D721Med (cell line): ENCODE measurements at regions not wholly inside any gene's neighbourhood (a gene's known extent, or its start where the extent isn't known, plus 50 kb on each side); places are given as distances from the start of the nearest gene placed in this dataset.

Experiments used
- DNase-seq: peaks from one replicate; pipeline ENCODE4 v3.0.0; 2011; ENCODE audit warnings: low spot score; ENCODE audit not compliant: insufficient read length
- FAIRE-seq: peaks from 2 replicates; lab custom pipeline; 2011; peaks lifted over from hg19 to GRCh38; lab: Jason Lieb, UNC
- TF ChIP-seq, protein P1 (sequence below): IDR thresholded peaks from 2 replicates; pipeline ENCODE4 v1.5.1; 2012; ENCODE audit warnings: mild to moderate bottlenecking, control low read depth; ENCODE audit not compliant: insufficient read depth; ENCODE audit errors: missing control alignments

DNA sequence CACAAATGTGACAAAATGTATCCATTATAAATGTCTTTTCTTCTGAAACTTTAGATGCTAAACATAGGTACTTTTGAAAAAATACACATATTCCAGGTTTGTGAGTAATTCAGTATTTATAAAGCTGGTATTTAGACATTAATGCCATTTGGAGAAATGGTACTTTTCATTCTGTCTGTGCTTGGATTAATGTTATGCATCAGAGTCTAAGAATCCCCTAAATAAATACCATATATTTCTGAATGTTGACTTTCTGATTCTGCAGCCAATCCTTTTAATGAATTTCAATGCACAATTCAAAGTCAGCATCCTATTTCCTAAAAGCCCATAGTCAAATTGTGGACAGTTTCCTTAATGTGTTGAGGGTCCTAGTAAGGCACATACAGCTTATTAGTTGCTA is 145.0 kb downstream of the DKK1 start:
- TF ChIP-seq, protein P1, sequence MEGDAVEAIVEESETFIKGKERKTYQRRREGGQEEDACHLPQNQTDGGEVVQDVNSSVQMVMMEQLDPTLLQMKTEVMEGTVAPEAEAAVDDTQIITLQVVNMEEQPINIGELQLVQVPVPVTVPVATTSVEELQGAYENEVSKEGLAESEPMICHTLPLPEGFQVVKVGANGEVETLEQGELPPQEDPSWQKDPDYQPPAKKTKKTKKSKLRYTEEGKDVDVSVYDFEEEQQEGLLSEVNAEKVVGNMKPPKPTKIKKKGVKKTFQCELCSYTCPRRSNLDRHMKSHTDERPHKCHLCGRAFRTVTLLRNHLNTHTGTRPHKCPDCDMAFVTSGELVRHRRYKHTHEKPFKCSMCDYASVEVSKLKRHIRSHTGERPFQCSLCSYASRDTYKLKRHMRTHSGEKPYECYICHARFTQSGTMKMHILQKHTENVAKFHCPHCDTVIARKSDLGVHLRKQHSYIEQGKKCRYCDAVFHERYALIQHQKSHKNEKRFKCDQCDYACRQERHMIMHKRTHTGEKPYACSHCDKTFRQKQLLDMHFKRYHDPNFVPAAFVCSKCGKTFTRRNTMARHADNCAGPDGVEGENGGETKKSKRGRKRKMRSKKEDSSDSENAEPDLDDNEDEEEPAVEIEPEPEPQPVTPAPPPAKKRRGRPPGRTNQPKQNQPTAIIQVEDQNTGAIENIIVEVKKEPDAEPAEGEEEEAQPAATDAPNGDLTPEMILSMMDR: no peak
- FAIRE-seq (no peak), DNase-seq (no peak)

DNA sequence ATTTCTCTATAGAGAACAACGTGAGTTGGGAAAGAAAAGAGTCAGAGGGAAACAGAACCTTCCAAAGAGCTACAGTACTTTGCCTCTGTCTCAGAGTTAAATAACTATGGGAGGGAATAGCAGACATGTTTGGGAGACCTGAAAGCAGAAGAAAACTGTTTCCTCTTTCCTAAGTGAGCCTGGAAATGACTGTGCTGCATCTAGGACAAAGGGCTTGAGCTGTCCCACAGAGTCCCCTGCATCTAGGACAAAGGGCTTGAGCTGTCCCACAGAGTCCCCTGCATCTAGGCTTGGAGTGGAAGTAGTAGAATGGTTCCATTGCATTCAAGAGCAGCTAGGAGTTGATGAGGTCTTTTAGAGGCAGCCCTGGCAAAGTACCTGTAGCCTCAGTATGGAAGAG is 149.7 kb downstream of the DKK1 start:
- DNase-seq: no peak
- TF ChIP-seq, protein P1: no peak
- FAIRE-seq: no peak

DNA sequence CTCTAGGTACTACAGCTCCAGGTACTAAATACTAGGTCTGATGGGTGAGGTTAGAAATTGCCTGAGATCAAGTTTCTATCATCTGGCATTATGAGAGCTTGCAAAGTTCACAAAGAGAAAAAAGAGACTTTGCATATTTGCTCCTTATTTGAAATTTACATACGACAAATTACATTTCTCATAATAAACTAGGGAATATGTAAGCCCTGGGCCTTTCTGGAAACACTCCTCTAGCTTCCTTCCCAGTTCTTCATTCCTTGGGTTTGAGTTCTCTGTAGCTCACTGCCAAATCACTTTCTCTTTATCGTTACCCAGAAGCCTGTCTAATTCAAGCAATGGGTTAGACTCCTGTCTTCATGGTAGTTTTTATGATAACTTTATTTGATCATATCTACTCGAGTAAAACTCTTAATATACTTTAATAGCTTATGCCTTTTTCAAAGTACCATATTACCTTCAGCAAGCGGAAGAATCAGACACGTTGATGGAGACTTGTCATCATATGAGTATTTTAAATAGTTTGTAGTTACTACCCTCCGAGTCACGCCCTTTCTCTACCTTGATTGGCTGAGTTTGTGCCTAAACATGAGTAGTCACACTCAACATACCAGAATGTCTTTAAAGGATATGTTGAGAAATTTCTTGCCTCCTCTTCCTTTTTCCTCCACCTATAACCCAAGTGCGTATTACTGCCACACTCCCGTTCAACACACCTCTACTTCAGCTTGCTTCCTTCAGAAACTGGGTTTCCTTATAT is 150.5 kb downstream of the DKK1 start:
- DNase-seq: no peak
- FAIRE-seq: no peak
- TF ChIP-seq, protein P1: no peak

DNA sequence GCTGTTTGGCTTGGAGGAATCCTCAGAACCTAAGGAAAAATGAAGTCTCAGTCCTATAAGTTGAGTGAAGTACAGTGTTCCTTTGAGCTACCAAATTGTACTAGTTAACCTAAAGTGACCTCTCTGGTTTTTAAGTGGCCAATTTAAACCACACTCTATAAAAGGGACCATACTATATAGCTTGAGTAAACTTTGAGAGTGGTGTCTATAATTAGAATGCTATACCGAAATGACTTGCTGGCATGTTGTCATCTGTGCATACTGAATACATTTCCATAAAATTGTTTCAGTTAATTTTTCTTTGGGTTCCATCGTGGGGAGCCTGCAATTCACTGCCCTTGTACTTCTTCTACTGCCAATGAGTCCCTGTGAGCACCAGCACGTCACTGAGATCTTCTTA is 151.1 kb downstream of the DKK1 start:
- TF ChIP-seq, protein P1: no peak
- no peak for FAIRE-seq
- DNase-seq: no peak

DNA sequence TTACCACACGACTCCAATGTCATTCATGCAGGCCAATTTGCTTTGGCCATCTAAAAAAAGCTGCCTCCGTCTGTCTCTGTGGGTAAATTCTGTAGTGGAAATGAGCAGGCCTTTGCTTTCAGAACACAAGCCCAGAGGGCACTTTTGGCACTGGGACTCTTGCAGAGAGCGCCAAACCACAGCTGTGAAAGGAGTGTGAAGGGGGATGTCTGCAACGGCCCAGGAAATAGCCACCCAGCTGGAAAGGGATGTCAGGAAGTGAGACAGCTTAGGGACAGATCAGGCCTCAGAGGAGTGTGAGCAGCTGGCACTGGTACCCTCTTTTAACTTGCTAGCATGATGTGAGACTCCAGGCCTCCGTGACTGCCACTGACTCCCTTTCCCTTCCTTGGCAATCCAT is 152.4 kb downstream of the DKK1 start:
- DNase-seq (no peak), FAIRE-seq (no peak)
- TF ChIP-seq, protein P1: no peak

DNA sequence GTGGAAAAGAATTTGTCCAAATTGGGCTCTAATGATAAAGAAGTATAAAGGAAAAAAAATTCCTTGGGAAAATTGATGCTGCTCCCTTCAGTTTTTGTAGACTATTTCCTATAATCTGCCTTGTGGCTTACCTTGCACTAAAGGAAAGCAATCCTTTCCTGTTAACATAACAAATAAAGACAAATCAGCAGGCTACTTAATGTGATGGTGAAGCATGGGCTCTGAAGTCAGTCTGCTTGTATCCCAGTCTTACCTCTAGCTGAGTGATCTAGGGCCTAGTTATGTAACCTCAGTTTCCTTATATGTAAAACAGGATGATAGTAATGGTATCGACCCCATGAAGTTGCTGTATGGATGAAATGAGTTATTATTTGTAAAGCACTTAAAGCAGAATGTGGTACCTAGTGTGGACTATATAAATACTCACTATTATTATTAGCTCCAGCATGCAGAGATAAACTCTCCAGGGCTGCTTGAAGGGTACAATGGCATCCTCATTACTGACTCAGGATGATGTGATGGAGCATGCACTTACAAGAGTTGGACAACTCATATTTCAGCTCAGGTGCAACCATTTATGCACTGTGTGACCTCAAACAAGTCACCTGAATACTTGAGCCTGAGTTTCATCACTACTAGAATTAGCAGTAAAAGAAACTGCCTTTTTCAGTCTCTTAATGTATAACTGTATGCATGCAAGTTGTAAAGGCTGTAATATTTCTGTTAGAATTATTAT is 156.1 kb downstream of the DKK1 start:
- TF ChIP-seq, protein P1: no peak
- no peak for FAIRE-seq

More for the DNA sequence above, 156.1 kb downstream of the DKK1 start:
- DNase-seq: no peak
